ENCODE measurements at regions not wholly inside any gene's neighbourhood (a gene's known extent, or its start where the extent isn't known, plus 50 kb on each side); places are given as distances from the start of the nearest gene placed in this dataset.

DNA sequence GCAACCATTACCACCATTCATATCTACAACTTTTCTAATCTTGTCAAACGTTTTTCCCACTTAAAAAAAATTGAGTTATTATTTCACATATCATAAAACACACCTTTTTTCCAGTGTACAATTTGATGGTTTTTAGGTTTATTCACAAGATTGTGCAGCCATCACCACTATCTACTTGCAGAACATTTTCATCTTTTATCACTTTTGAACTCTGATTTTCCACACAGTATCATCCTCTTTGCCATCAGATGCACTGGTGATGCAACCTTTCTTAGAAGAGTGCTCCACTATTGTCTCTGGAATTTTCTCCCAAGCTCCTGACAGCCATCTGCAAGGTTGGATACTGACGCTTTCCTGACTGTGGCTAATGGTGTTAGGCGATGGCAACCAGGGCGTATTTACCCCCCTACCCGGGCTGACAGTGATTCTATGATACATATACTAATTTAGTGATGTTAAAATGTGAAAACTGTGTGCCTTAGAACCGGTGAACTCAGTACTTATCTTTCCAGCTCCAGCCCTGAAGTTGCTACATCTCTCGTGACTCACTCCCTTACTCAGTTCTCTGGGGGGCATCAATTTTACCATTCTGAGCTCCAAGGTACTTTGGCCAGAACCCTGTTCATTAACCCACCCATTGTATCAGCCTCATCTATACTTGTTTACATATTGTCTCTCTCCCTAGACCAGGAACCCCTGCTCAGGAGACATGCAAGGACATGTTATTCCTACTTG, 105.4 kb upstream of the SPRED2 start:
- TF ChIP-seq, protein P1, sequence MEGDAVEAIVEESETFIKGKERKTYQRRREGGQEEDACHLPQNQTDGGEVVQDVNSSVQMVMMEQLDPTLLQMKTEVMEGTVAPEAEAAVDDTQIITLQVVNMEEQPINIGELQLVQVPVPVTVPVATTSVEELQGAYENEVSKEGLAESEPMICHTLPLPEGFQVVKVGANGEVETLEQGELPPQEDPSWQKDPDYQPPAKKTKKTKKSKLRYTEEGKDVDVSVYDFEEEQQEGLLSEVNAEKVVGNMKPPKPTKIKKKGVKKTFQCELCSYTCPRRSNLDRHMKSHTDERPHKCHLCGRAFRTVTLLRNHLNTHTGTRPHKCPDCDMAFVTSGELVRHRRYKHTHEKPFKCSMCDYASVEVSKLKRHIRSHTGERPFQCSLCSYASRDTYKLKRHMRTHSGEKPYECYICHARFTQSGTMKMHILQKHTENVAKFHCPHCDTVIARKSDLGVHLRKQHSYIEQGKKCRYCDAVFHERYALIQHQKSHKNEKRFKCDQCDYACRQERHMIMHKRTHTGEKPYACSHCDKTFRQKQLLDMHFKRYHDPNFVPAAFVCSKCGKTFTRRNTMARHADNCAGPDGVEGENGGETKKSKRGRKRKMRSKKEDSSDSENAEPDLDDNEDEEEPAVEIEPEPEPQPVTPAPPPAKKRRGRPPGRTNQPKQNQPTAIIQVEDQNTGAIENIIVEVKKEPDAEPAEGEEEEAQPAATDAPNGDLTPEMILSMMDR (IDR thresholded peaks at IDR 0.05; ENCODE audit: poor library complexity), result no peak
- TF ChIP-seq EZH2 (IDR thresholded peaks at IDR 0.05; ENCODE audit: borderline replicate concordance), result no peak
